DOHH2 (cell line): ENCODE measurements at regions not wholly inside any gene's neighbourhood (a gene's known extent, or its start where the extent isn't known, plus 50 kb on each side); places are given as distances from the start of the nearest gene placed in this dataset.

ENCODE experiments used
- CTCF ChIP-seq: fragments of 200-600 bp; sonication (generic); IDR thresholded peaks from one replicate; pipeline ENCODE4 v1.5.1; 2014; ENCODE audit warnings: antibody characterized with exemption, mild to moderate bottlenecking, low read depth, low read length; ENCODE audit not compliant: poor library complexity, severe bottlenecking
- EZH2phosphoT487 ChIP-seq: fragments of 200-600 bp; sonication (generic); IDR thresholded peaks from 2 replicates; pipeline ENCODE4 v1.6.1; 2017; ENCODE audit warnings: borderline replicate concordance, mild to moderate bottlenecking, antibody characterized with exemption, low read length, moderate library complexity, mixed read lengths

GRCh38 chr12:66862356-66862985, 183.6 kb upstream of the GRIP1 start:
- TF ChIP-seq CTCF (no peak), EZH2phosphoT487 (no peak)
